ENCODE measurements at regions not wholly inside any gene's neighbourhood (a gene's known extent, or its start where the extent isn't known, plus 50 kb on each side); places are given as distances from the start of the nearest gene placed in this dataset.
A peak's percentile ranks its signal among the peaks of the same experiment; 100 is the strongest.

DNA sequence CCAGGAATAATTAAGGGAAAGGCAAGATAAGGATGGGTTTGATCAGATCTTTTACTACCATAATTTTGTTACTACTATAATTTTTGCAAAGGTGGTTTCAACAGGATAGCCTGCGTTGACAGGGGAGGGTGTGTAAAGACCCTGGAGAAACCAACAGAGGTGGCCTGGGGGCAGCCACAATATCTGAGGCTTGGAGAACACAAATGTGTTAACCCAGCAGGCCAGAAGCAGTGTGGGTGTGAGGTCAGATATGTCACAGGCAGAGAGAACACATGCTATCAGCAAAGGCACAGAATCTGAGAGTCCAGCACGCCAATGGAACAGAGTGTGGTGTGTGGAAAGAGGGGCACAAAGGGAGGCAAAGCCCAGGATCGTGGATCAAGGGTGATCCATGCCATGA is 399.4 kb upstream of the TRIB2 start:
- Histone ChIP-seq H3K36me3 (ENCODE audit: insufficient read depth, low read length) (no peaks in the 10 kb centered on the region), H4K20me1 (ENCODE audit: insufficient read depth, low read length) (no peaks in the 10 kb centered on the region), H2AFZ (ENCODE audit: low read length) (no peak overlapping the region), H3K27ac (ENCODE audit: low read depth, low read length) (peak overlapping the region; percentile 96), H3K4me1 (ENCODE audit: insufficient read depth, low read length) (peaks cover 58% of the 10 kb centered on the region), H3K4me2 (ENCODE audit: insufficient read depth, low read length) (peak overlapping the region; percentile 65), H3K9me3 (ENCODE audit: low read depth, low read length) (no peaks in the 10 kb centered on the region), H3K4me3 (ENCODE audit: insufficient read depth, low read length) (no peak overlapping the region), H3K79me2 (ENCODE audit: insufficient read depth, low read length) (no peaks in the 10 kb centered on the region), H3K27me3 (ENCODE audit: insufficient read depth, low read length) (no peaks in the 10 kb centered on the region)
- TF ChIP-seq, protein P1, sequence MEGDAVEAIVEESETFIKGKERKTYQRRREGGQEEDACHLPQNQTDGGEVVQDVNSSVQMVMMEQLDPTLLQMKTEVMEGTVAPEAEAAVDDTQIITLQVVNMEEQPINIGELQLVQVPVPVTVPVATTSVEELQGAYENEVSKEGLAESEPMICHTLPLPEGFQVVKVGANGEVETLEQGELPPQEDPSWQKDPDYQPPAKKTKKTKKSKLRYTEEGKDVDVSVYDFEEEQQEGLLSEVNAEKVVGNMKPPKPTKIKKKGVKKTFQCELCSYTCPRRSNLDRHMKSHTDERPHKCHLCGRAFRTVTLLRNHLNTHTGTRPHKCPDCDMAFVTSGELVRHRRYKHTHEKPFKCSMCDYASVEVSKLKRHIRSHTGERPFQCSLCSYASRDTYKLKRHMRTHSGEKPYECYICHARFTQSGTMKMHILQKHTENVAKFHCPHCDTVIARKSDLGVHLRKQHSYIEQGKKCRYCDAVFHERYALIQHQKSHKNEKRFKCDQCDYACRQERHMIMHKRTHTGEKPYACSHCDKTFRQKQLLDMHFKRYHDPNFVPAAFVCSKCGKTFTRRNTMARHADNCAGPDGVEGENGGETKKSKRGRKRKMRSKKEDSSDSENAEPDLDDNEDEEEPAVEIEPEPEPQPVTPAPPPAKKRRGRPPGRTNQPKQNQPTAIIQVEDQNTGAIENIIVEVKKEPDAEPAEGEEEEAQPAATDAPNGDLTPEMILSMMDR (IDR thresholded peaks at IDR 0.05; ENCODE audit: extremely low read depth, low read depth, low read length), result no peak
- no peak for DNase-seq (ENCODE audit: insufficient read length, low spot score, missing footprints)

GRCh38 chr2:12317814-12318426 is 398.8 kb upstream of the TRIB2 start:
- H3K9me3 ChIP-seq (ENCODE audit: low read depth, low read length), result no peaks in the 10 kb centered on the region
- H3K4me1 ChIP-seq (ENCODE audit: insufficient read depth, low read length), result peaks cover 61% of the 10 kb centered on the region
- H4K20me1 ChIP-seq (ENCODE audit: insufficient read depth, low read length), result no peaks in the 10 kb centered on the region
- TF ChIP-seq, protein P1 (IDR thresholded peaks at IDR 0.05; ENCODE audit: extremely low read depth, low read depth, low read length), result no peak
- DNase-seq (ENCODE audit: insufficient read length, low spot score, missing footprints), result peak; percentile 87
- peak overlapping the region; percentile 65 for H3K4me2 ChIP-seq (ENCODE audit: insufficient read depth, low read length)
- peak overlapping the region; percentile 5 for H2AFZ ChIP-seq (ENCODE audit: low read length)
- no peaks in the 10 kb centered on the region for H3K79me2 ChIP-seq (ENCODE audit: insufficient read depth, low read length)
- H3K27ac ChIP-seq (ENCODE audit: low read depth, low read length), result peak overlapping the region; percentile 96
- no peak overlapping the region for H3K4me3 ChIP-seq (ENCODE audit: insufficient read depth, low read length)
- no peaks in the 10 kb centered on the region for H3K36me3 ChIP-seq (ENCODE audit: insufficient read depth, low read length)
- no peaks in the 10 kb centered on the region for H3K27me3 ChIP-seq (ENCODE audit: insufficient read depth, low read length)

GRCh38 chr2:12318427-12319057 is 398.2 kb upstream of the TRIB2 start:
- peak overlapping the region; percentile 1 for H3K4me3 ChIP-seq (ENCODE audit: insufficient read depth, low read length)
- H3K9me3 ChIP-seq (ENCODE audit: low read depth, low read length), result no peaks in the 10 kb centered on the region
- peak overlapping the region; percentile 65 for H3K4me2 ChIP-seq (ENCODE audit: insufficient read depth, low read length)
- H2AFZ ChIP-seq (ENCODE audit: low read length), result no peak overlapping the region
- H3K27me3 ChIP-seq (ENCODE audit: insufficient read depth, low read length), result no peaks in the 10 kb centered on the region
- DNase-seq (ENCODE audit: insufficient read length, low spot score, missing footprints), result no peak
- no peaks in the 10 kb centered on the region for H4K20me1 ChIP-seq (ENCODE audit: insufficient read depth, low read length)
- H3K36me3 ChIP-seq (ENCODE audit: insufficient read depth, low read length), result no peaks in the 10 kb centered on the region
- H3K79me2 ChIP-seq (ENCODE audit: insufficient read depth, low read length), result no peaks in the 10 kb centered on the region
- TF ChIP-seq, protein P1 (IDR thresholded peaks at IDR 0.05; ENCODE audit: extremely low read depth, low read depth, low read length), result no peak
- H3K27ac ChIP-seq (ENCODE audit: low read depth, low read length), result peak overlapping the region; percentile 96
- H3K4me1 ChIP-seq (ENCODE audit: insufficient read depth, low read length), result peaks cover 61% of the 10 kb centered on the region

DNA sequence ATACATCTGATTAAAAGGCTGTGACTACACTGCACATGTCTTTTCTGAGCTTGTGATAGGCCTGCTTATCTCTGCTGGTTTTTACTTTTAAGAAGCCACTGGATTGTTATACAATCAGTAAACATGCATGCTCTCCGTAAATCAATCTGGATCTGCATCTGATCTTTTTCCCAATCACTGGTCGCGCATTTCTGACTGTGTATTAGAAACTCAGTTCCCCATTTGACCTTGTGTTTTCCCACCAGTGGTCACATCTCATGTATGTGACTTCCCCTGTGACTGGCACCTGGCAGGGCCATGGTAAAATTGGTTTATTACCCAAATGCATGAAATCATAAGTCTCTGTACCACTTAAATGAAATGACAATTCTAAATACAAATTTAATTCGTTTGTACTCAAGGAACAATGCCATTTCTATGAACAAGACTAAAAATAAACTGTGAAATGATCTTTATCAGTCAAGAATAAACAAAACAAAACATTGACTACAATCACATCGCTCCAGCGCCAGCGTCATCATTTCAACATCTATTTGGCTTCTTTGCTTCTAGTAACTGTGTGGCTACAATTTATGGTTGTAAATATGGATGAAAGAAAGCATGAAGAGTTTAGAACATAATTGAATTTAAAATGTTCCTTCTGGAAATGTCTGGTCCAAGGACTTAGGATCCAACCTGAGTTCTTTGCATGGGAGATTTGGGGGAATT is 396.6 kb upstream of the TRIB2 start:
- H3K27ac ChIP-seq (ENCODE audit: low read depth, low read length), result peak overlapping the region; percentile 96
- H4K20me1 ChIP-seq (ENCODE audit: insufficient read depth, low read length), result no peaks in the 10 kb centered on the region
- peak overlapping the region; percentile 58 for H3K4me2 ChIP-seq (ENCODE audit: insufficient read depth, low read length)
- no peaks in the 10 kb centered on the region for H3K79me2 ChIP-seq (ENCODE audit: insufficient read depth, low read length)
- DNase-seq (ENCODE audit: insufficient read length, low spot score, missing footprints), result no peak
- H3K36me3 ChIP-seq (ENCODE audit: insufficient read depth, low read length), result no peaks in the 10 kb centered on the region
- no peaks in the 10 kb centered on the region for H3K27me3 ChIP-seq (ENCODE audit: insufficient read depth, low read length)
- H2AFZ ChIP-seq (ENCODE audit: low read length), result no peak overlapping the region
- no peak overlapping the region for H3K4me3 ChIP-seq (ENCODE audit: insufficient read depth, low read length)
- peaks cover 51% of the 10 kb centered on the region for H3K4me1 ChIP-seq (ENCODE audit: insufficient read depth, low read length)
- H3K9me3 ChIP-seq (ENCODE audit: low read depth, low read length), result no peaks in the 10 kb centered on the region
- TF ChIP-seq, protein P1 (IDR thresholded peaks at IDR 0.05; ENCODE audit: extremely low read depth, low read depth, low read length), result no peak
